ENCODE measurements at regions not wholly inside any gene's neighbourhood (a gene's known extent, or its start where the extent isn't known, plus 50 kb on each side); places are given as distances from the start of the nearest gene placed in this dataset.
"Not testable (repeated sequence)": the region's sequence is repeated elsewhere in the genome, so short reads cannot be mapped to it uniquely, and the experiment has no call there.

DNA sequence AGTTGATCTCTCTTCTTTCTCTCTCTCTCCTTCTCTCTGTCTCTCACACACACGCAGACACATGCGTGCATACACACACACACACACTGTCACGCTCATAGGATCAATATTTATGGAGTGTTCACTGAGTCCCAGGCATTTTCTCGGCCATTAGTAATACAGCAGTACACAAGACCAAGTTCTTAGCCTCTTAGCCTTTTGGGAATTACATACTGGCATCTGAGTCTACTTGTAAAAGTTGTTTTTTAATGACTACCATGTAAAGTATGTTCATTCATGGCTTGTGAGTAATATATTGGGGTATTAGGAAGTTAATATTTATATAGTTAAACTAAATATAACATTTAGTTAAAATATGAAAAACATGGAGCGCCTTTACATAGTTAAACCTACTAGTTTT lies 2406.1 kb upstream of the PCDH20 start:
- TF ChIP-seq, protein P1, sequence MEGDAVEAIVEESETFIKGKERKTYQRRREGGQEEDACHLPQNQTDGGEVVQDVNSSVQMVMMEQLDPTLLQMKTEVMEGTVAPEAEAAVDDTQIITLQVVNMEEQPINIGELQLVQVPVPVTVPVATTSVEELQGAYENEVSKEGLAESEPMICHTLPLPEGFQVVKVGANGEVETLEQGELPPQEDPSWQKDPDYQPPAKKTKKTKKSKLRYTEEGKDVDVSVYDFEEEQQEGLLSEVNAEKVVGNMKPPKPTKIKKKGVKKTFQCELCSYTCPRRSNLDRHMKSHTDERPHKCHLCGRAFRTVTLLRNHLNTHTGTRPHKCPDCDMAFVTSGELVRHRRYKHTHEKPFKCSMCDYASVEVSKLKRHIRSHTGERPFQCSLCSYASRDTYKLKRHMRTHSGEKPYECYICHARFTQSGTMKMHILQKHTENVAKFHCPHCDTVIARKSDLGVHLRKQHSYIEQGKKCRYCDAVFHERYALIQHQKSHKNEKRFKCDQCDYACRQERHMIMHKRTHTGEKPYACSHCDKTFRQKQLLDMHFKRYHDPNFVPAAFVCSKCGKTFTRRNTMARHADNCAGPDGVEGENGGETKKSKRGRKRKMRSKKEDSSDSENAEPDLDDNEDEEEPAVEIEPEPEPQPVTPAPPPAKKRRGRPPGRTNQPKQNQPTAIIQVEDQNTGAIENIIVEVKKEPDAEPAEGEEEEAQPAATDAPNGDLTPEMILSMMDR (IDR thresholded peaks at IDR 0.05) = not testable (repeated sequence)
- TF ChIP-seq POLR2A (IDR thresholded peaks at IDR 0.05) = not testable (repeated sequence)
